GF-D8 (cell line): ENCODE measurements at regions not wholly inside any gene's neighbourhood (a gene's known extent, or its start where the extent isn't known, plus 50 kb on each side); places are given as distances from the start of the nearest gene placed in this dataset.

ENCODE experiments used
- DNase-seq: peaks from one replicate; lab custom pipeline; 2025; lab: John Stamatoyannopoulos, UW

GRCh38 chr9:16098306-16098705, 545.5 kb downstream of the CCDC171 start:
- DNase-seq, result no peak

DNA sequence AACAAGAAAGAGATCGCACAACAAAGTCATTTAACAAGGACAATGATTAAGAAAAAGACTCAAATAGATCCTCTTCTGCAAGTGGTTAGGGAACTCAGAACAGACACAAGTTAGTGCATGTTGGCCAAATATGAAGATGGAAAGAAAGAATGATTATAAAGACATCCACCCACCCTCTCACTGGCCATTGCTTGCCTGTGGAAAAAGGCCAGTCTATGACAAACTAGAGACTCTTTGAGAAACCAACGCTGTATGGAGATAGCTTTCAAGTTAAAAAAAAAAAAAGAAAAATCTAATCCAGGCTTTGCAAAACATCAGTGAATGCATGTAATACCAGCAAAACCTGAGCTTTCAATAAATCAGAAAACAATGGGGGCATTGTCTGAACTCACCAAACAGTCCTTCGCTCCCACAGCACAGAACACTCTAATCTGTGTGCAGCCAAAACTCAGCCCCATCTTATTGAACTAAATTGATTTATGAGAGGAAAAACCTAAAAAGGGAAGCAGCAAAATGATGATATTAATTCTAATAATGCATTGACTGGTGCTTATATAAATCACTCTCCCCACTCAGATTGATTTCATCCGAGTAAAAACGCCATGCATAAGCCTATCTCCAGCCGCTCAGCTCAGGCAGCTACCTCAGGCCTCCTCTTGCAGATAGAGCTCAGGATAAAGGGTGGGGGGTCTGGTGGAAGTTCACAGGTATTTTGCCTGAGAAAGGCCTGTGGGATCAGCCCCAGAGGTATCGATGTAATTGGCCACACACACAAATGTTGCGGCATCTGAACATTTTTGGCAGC, 547.1 kb downstream of the CCDC171 start:
- no peak for DNase-seq

- DNase-seq, result no peak
Observed at GRCh38 chr9:16100537-16101091, 547.8 kb downstream of the CCDC171 start.

- no peak for DNase-seq
Observed at GRCh38 chr9:16102154-16102553, 549.3 kb downstream of the CCDC171 start.

GRCh38 chr9:16103620-16104397, 551.0 kb downstream of the CCDC171 start:
- no peak for DNase-seq

GRCh38 chr9:16105168-16106020, 552.6 kb downstream of the CCDC171 start:
- no peak for DNase-seq

DNA sequence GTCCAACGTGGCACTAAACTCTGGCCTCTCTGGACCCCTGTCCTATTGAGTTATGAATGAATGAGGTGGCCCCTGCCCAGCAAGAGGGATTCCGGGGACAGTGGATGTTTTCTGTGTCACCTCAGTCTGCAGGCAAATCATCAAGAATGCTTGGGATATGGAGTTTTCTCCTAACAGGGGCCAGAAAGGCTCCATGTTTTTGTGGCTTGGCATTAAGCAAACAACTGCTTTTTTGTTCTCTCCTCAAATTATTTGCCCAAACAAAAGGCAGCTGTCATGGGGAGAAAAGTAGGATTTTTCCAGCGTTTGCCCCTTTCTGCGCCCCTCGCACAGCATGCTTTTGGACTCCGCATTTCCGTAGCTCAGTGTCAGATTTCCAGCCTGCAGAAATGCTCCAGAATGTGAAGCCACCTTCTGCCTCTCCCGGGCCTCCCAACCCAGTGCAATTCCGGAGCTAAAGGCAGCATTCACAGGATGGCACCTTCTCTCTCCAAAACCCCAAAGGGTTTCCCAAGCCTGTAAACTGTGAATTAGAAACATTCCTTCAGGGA, 553.3 kb downstream of the CCDC171 start:
- no peak for DNase-seq

GRCh38 chr9:16112116-16112515, 559.3 kb downstream of the CCDC171 start:
- no peak for DNase-seq

- DNase-seq, result no peak
Observed at GRCh38 chr9:16115994-16116393, 563.2 kb downstream of the CCDC171 start.

- no peak for DNase-seq
Observed at GRCh38 chr9:16118043-16118442, 565.2 kb downstream of the CCDC171 start.

DNA sequence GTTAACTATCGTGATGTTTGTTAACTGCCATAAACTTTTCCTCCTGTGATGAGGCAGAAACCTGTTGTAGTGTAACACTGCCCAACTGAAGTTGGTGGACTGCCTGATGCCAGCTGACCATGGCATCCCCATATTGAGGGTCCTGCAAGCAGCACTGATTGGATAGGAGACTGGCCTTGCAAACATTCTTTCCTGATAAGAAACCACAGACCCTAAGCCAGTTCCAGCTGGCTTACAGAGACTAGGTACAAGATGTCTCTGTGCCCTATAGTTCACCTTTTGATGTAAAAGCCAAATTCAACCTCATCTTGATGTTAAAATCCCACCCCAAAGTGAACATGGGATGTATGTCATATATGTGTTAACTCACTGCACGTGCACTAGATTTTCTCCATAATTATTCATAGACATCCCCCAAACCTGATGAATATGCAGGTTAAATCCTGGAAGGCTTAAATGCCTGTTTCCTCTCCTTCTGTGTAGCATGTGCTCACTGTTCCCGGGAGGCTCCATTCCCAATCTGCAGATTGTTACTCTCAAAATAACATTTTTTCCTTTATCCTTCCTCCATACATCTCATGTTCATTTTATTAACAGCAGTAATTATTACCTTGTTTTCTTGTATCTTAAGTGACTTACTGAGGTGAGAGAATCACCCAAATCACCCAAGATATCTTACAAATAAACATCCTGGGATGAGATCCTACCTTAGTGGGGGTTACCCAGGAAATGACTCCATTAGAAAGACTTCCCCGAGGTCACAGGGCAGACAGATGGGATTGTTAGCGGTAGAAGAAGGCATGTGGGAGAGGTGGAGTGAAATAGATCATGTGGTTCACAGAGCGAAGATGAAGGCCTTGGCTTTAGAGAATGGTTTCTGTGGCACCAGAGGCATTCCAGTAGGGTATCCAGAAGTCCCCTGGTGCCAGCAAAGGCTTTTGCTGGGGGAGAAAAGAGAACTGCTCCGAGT, 566.7 kb downstream of the CCDC171 start:
- no peak for DNase-seq

DNA sequence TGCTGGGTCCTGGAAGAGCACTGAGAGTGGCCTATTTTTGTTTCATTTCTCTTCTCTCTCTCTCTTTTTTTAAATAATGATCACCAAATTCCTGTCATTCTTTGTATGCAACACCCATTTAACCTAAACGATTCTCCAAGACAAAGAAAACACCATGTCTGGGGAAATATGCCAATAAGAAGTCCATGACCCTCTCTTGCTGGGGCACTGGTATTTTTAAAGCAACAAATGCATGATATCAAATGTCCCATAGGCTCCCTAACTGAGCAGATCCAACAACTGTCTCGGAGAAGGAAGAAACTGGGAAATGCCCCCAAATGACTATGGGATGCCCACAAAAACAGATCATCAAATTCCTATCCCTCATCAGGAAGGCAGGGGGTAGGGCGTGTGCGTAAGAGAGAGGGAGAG, 567.4 kb downstream of the CCDC171 start:
- no peak for DNase-seq

- DNase-seq, result no peak
Observed at GRCh38 chr9:16120727-16121126, 567.9 kb downstream of the CCDC171 start.

GRCh38 chr9:16121168-16121567, 568.3 kb downstream of the CCDC171 start:
- DNase-seq, result no peak

DNA sequence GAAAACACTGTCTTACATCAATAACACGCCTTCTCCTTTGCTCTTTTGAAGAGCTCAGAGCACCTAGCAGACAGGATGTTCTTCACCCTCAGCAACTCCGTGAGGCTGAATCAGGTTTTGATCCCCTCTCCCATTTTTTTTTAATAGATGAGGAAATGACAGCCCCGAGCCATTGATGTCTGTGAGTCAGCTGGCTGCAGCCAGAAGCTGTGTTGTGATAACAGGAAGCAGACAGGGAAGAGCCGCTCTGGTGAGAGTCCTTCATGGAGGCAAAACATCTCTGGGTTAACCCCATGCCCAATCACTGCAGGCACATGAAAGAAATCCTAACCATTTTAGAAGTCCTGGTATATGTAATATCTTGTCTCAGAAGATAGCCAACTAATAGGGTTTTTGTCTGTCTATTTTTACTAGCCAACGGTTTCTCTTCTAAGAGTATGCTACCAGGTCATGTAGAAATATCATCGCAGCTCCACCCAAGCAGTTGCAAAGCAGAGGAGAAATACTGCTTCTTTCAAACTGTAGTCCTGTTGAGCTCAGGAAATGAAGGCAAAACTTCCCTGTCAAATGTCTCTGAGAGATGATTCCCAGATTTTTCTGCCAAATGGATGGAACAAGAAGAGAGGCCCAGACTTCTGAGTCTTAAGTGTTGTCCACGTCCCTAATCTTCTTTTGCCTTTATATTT, 568.9 kb downstream of the CCDC171 start:
- no peak for DNase-seq

GRCh38 chr9:16125629-16126028, 572.8 kb downstream of the CCDC171 start:
- DNase-seq, result no peak

GRCh38 chr9:16126042-16126441, 573.2 kb downstream of the CCDC171 start:
- DNase-seq, result no peak

- no peak for DNase-seq
Observed at GRCh38 chr9:16128003-16128402, 575.2 kb downstream of the CCDC171 start.

DNA sequence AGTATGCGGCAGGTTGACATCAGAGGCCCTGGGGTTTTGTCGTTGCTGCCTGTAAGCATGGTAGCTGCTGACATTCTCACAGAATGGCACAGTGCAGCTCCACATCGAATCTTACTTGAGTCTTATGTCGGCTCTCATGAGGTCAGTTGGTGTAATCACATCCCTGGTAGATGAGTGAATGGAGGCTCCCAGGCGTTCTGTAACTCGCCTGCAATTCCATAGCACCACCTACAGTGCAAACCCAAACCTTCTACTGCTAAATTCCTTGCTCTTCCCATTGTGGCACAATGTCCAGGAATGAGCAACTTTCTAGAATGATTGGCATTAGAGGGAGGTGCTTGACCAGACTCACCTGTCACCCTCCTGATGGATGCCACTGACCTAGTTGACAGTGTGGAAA, 578.4 kb downstream of the CCDC171 start:
- DNase-seq, result no peak

DNA sequence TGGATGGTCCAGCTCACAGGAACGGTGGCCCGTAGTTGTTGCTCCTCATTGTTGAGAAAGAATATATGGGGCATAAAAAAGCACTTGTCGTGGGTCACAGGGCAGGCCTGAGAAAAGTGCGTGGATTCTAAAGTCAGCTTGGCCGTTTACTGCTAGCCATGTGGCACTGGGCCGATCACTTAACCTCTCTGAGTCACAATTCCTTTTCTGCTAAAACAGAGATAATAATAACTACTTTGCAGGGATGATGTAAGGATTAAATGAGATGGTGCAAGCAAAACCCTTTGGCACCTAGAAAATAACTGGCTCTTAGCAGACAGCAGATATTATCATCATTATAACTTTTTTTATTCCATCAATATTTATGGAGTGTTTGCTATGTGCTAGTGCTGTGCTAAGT, 579.7 kb downstream of the CCDC171 start:
- DNase-seq, result no peak
